Right kidney (tissue), 1 donor: ENCODE measurements at regions not wholly inside any gene's neighbourhood (a gene's known extent, or its start where the extent isn't known, plus 50 kb on each side); places are given as distances from the start of the nearest gene placed in this dataset.

Experiments used
- DNase-seq: peaks from one replicate; pipeline ENCODE4 v3.0.0-alpha.2; 2016

GRCh38 chr5:18984559-18985080 lies 1003.4 kb downstream of the CDH18 start:
- no peak for DNase-seq

GRCh38 chr5:18985171-18985758 lies 1002.7 kb downstream of the CDH18 start:
- no peak for DNase-seq

GRCh38 chr5:18987101-18987500 lies 1000.9 kb downstream of the CDH18 start:
- DNase-seq, result no peak

GRCh38 chr5:18990852-18991251 lies 997.1 kb downstream of the CDH18 start:
- DNase-seq, result no peak

GRCh38 chr5:18992264-18992663 lies 995.7 kb downstream of the CDH18 start:
- DNase-seq, result no peak

- no peak for DNase-seq
These were observed 988.5 kb downstream of the CDH18 start for GRCh38 chr5:18999478-18999877.

GRCh38 chr5:19001054-19001453 lies 986.9 kb downstream of the CDH18 start:
- no peak for DNase-seq

GRCh38 chr5:19001539-19001938 lies 986.5 kb downstream of the CDH18 start:
- DNase-seq, result no peak

- no peak for DNase-seq
These were observed 985.9 kb downstream of the CDH18 start for GRCh38 chr5:19002111-19002510.

GRCh38 chr5:19018822-19019221 lies 969.2 kb downstream of the CDH18 start:
- no peak for DNase-seq

- DNase-seq, result no peak
These were observed 956.5 kb downstream of the CDH18 start for GRCh38 chr5:19031491-19031890.

GRCh38 chr5:19035816-19036215 lies 952.2 kb downstream of the CDH18 start:
- DNase-seq, result no peak

- DNase-seq, result no peak
These were observed 945.9 kb downstream of the CDH18 start for GRCh38 chr5:19042106-19042505.

GRCh38 chr5:19044311-19044710 lies 943.7 kb downstream of the CDH18 start:
- DNase-seq, result no peak

- DNase-seq, result no peak
These were observed 942.9 kb downstream of the CDH18 start for GRCh38 chr5:19044931-19045695.

- DNase-seq, result no peak
These were observed 940.7 kb downstream of the CDH18 start for GRCh38 chr5:19047277-19047676.

GRCh38 chr5:19048726-19049125 lies 939.3 kb downstream of the CDH18 start:
- no peak for DNase-seq

- DNase-seq, result no peak
These were observed 929.8 kb downstream of the CDH18 start for GRCh38 chr5:19058216-19058615.

GRCh38 chr5:19064094-19064493 lies 923.9 kb downstream of the CDH18 start:
- DNase-seq, result no peak

GRCh38 chr5:19067741-19068140 lies 920.3 kb downstream of the CDH18 start:
- DNase-seq, result no peak

GRCh38 chr5:19098434-19098833 lies 889.6 kb downstream of the CDH18 start:
- no peak for DNase-seq

- no peak for DNase-seq
These were observed 888.8 kb downstream of the CDH18 start for GRCh38 chr5:19099195-19099594.

GRCh38 chr5:19104948-19105347 lies 883.1 kb downstream of the CDH18 start:
- no peak for DNase-seq

GRCh38 chr5:19122923-19123322 lies 865.1 kb downstream of the CDH18 start:
- no peak for DNase-seq
